ENCODE measurements at regions not wholly inside any gene's neighbourhood (a gene's known extent, or its start where the extent isn't known, plus 50 kb on each side); places are given as distances from the start of the nearest gene placed in this dataset.

DNA sequence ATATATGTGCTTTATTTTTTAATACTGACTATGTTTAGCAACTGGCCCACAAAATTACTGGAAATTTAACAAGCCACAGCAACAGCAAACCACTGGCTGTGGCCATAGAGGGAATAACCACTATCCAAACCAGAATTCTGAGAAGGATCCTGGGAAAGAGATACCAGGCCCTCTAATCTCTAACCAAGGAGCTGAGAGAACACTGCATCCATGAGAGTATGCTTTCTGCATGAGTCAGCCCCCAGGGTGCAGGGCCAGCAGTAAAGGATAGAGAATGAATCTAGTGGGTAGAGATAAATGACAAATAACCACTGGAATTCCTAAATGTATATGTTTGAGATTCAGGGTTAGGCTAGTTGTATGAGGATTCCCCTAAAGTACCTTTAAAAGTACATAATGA lies 221.8 kb downstream of the KIT start:
- DNase-seq: no peak
- ATAC-seq: no peak
- H3K27me3 Mint-ChIP-seq: no peaks in the 10 kb centered on the region
- no peak overlapping the region for H3K4me3 Mint-ChIP-seq
- no peaks in the 10 kb centered on the region for H3K4me1 Mint-ChIP-seq
- H3K9me3 Mint-ChIP-seq: peaks cover 4% of the 10 kb centered on the region
- no peak overlapping the region for H3K27ac Mint-ChIP-seq
- H3K36me3 Mint-ChIP-seq (ENCODE audit: low read depth): no peaks in the 10 kb centered on the region

DNA sequence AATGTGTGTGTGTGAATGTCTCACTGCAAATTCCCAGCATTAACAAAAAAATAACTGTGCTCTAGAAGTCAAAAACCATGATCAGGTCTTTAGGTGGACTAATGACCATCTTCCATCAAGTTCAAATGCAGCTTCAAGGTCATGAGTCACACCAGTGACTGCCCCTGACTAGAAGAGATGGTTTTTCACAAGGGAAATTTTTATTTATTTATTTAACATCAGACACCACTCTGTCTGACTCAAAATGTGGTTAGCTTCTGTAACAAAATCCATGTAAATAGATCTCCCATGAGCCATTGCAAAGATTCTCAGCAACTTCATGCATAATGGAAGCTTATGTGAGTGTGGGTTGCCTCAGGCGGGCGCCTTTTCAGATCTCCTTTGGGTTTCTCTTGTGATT lies 219.2 kb downstream of the KIT start:
- H3K27ac Mint-ChIP-seq: no peak overlapping the region
- no peak for ATAC-seq
- H3K36me3 Mint-ChIP-seq (ENCODE audit: low read depth): no peaks in the 10 kb centered on the region
- no peaks in the 10 kb centered on the region for H3K27me3 Mint-ChIP-seq
- no peak for DNase-seq
- peaks cover 4% of the 10 kb centered on the region for H3K9me3 Mint-ChIP-seq
- no peaks in the 10 kb centered on the region for H3K4me1 Mint-ChIP-seq
- H3K4me3 Mint-ChIP-seq: no peak overlapping the region

GRCh38 chr4:54872261-54872660 lies 214.5 kb downstream of the KIT start:
- Mint-ChIP-seq H3K27me3 (no peaks in the 10 kb centered on the region), H3K27ac (no peak overlapping the region)

DNA sequence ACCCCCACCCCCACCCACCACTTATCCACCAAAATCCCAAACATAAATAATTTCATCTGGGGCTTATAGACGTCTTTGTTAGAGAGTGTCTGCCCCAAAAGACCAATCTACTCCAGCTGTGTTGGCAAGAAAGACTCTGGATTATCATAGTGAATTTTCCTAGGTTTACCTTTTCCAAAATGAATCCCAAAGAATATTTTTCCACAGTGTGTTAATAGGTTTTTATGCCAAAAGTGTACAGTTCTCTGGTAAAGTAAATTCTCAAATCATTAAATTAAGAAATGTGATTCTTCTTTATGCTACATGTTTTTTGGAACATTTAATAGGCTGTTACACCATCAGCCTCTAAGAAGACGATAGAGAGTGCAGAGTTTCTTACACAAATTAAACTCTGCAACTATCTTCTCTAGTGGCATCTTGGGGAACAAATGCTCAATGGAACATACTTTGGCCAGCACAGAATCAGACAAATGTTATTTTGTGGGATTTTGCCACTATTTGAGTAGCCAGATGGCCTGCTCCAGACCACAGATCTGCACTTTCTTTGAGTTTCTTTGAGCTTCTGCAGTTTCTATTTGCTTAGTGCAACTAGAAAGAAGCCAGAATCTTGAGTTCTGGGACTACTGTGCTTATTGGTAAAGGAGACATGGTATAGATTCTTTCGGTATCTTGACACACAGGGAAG lies 206.0 kb downstream of the KIT start:
- DNase-seq: no peak

More at GRCh38 chr4:54872261-54872660, 214.5 kb downstream of the KIT start:
- Mint-ChIP-seq H3K36me3 (ENCODE audit: low read depth) (no peaks in the 10 kb centered on the region), H3K9me3 (peaks cover 4% of the 10 kb centered on the region), H3K4me1 (no peaks in the 10 kb centered on the region), H3K4me3 (no peak overlapping the region)
- no peak for DNase-seq
- no peak for ATAC-seq

DNA sequence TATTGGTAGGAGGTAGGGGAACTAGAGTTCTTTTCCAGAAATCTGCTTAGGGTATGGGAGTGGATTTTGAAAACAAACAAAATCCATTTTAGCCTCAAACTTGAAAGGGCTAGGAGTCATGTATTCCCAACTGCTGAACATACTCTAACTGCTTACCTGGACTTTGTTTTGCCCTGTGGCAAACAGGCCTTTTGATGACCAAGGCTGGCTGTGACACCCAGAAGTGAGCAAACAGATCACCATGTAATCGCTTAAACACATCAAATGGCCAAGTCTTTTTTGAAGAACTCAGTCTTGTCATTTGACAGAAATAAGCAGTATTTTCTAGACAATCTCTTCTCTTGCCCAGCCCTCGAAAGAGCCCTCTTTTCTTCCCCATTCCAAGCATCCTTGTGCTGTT lies 203.4 kb downstream of the KIT start:
- no peak overlapping the region for H3K4me3 Mint-ChIP-seq
- H3K4me1 Mint-ChIP-seq: no peaks in the 10 kb centered on the region
- DNase-seq: no peak
- ATAC-seq: no peak
- no peaks in the 10 kb centered on the region for H3K36me3 Mint-ChIP-seq (ENCODE audit: low read depth)
- no peak overlapping the region for H3K27ac Mint-ChIP-seq
- H3K9me3 Mint-ChIP-seq: no peaks in the 10 kb centered on the region
- H3K27me3 Mint-ChIP-seq: no peaks in the 10 kb centered on the region

More for the DNA sequence above, 206.0 kb downstream of the KIT start:
- Mint-ChIP-seq H3K36me3 (ENCODE audit: low read depth) (no peaks in the 10 kb centered on the region), H3K4me1 (no peaks in the 10 kb centered on the region), H3K9me3 (no peaks in the 10 kb centered on the region), H3K4me3 (no peak overlapping the region), H3K27me3 (no peaks in the 10 kb centered on the region), H3K27ac (no peak overlapping the region)
- ATAC-seq: no peak

DNA sequence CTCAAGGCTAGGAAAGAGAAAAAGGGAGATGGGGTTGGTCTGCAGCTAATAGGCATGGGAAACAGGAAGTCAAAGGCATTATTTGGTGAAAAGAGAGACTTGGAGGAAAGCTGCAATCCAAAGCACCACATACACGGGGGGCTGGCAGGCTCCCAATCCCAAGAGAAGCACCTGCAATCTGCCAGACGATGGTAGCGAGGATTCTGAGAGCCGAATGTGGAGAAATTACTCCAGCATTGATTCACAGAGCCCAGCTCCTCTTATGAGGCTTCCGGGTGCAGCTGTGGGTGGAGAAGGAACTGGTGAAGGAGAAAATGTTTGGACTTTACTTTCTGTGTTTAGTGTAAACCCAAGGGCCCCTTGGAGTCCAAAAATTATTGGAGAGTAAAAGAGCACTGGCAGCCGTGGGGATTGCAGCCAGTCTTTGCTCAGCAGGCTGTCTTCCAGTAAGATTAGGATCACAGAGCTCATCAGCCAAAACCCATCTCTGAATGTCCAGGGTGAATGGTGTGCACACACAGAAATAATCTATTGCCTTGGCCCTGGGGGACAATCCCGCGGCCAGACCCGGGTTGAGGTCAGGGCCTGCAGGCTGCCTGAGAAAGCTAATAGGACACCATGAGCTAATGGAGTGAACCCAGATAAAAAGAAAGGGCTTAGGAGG lies 197.6 kb downstream of the KIT start:
- Mint-ChIP-seq H3K4me1 (no peaks in the 10 kb centered on the region), H3K4me3 (no peak overlapping the region), H3K36me3 (ENCODE audit: low read depth) (no peaks in the 10 kb centered on the region), H3K27me3 (no peaks in the 10 kb centered on the region), H3K27ac (no peak overlapping the region), H3K9me3 (no peaks in the 10 kb centered on the region)
- ATAC-seq (no peak), DNase-seq (no peak)

GRCh38 chr4:54852602-54853001 lies 194.8 kb downstream of the KIT start:
- no peak for ATAC-seq
- H3K36me3 Mint-ChIP-seq (ENCODE audit: low read depth): no peaks in the 10 kb centered on the region
- DNase-seq: no peak
- H3K9me3 Mint-ChIP-seq: no peaks in the 10 kb centered on the region
- no peak overlapping the region for H3K27ac Mint-ChIP-seq
- no peaks in the 10 kb centered on the region for H3K4me1 Mint-ChIP-seq
- no peak overlapping the region for H3K4me3 Mint-ChIP-seq
- H3K27me3 Mint-ChIP-seq: no peaks in the 10 kb centered on the region

GRCh38 chr4:54852054-54852453 lies 194.3 kb downstream of the KIT start:
- DNase-seq (no peak), ATAC-seq (no peak)
- no peaks in the 10 kb centered on the region for H3K4me1 Mint-ChIP-seq
- H3K36me3 Mint-ChIP-seq (ENCODE audit: low read depth): no peaks in the 10 kb centered on the region
- no peaks in the 10 kb centered on the region for H3K27me3 Mint-ChIP-seq
- no peaks in the 10 kb centered on the region for H3K9me3 Mint-ChIP-seq
- no peak overlapping the region for H3K27ac Mint-ChIP-seq
- H3K4me3 Mint-ChIP-seq: no peak overlapping the region

DNA sequence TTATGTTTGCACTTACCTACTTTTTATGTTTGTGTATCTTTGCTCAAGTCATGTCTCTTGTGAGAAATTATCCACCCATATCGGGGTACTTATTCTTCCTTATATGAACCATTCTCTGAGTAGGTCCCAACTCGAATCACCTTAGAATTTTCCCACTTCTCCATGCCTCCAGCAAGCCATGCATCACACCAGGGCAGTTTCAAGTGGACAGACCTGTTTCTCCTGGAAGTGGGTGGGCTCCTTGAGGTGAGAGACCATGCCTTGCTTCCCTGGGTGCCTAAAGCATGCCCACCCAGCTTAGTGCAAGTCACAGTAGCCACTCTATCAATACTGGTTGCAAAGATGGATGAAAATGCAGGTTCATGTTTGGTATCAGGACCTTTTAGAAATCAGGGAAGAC lies 187.2 kb downstream of the KIT start:
- Mint-ChIP-seq H3K9me3 (no peaks in the 10 kb centered on the region), H3K4me3 (no peak overlapping the region), H3K4me1 (no peaks in the 10 kb centered on the region), H3K27ac (no peak overlapping the region), H3K36me3 (ENCODE audit: low read depth) (no peaks in the 10 kb centered on the region), H3K27me3 (no peaks in the 10 kb centered on the region)
- ATAC-seq: no peak
- DNase-seq: no peak

DNA sequence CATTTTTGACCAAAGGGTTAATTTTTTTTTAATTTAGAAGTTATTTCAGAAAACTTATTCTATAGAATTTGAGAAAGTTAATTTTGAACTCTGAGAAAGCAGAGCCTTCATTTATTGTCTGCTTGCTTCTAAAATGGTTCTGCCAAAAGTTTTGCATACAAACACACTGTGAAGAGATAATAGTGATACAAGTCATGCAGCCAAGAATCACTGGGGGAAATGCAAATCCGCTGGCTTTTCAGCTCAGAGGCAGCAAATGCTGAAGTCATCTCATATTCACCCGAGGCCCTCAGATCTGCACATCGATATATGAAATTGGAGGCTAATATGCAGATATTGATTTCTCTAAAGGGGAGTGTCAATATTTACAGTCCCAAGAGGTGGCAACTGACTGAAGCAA lies 186.2 kb downstream of the KIT start:
- no peaks in the 10 kb centered on the region for H3K9me3 Mint-ChIP-seq
- no peaks in the 10 kb centered on the region for H3K4me1 Mint-ChIP-seq
- H3K27ac Mint-ChIP-seq: no peak overlapping the region
- no peak overlapping the region for H3K4me3 Mint-ChIP-seq
- no peaks in the 10 kb centered on the region for H3K27me3 Mint-ChIP-seq
- no peak for ATAC-seq
- DNase-seq: no peak
- H3K36me3 Mint-ChIP-seq (ENCODE audit: low read depth): no peaks in the 10 kb centered on the region

- H3K27ac Mint-ChIP-seq: no peak overlapping the region
- no peaks in the 10 kb centered on the region for H3K36me3 Mint-ChIP-seq (ENCODE audit: low read depth)
- no peaks in the 10 kb centered on the region for H3K27me3 Mint-ChIP-seq
- no peaks in the 10 kb centered on the region for H3K4me1 Mint-ChIP-seq
- no peak for ATAC-seq
- no peak for DNase-seq
- H3K4me3 Mint-ChIP-seq: no peak overlapping the region
- H3K9me3 Mint-ChIP-seq: no peaks in the 10 kb centered on the region
Observed at GRCh38 chr4:54843106-54843505, 185.3 kb downstream of the KIT start.

DNA sequence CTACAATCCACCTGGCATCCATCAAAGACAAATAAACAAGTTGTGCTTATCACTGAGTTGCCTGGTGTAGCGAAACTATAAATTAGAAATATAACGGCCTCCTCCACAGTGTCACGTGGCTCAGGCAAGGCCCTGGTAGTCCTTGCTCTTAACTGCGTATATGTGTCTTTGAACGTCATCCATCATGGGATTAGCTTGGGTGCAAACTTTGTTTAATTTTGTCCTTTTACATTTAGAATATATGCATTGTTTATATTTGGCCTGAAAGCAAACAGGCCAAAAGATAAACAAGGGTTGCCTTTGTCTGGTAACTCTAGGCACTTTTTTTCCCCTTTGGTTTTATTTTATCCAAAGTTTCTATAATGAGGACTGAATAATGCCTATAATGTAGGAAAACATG lies 184.9 kb downstream of the KIT start:
- no peaks in the 10 kb centered on the region for H3K27me3 Mint-ChIP-seq
- H3K4me3 Mint-ChIP-seq: no peak overlapping the region
- no peaks in the 10 kb centered on the region for H3K4me1 Mint-ChIP-seq
- no peaks in the 10 kb centered on the region for H3K9me3 Mint-ChIP-seq
- ATAC-seq (no peak), DNase-seq (no peak)
- H3K27ac Mint-ChIP-seq: no peak overlapping the region
- no peaks in the 10 kb centered on the region for H3K36me3 Mint-ChIP-seq (ENCODE audit: low read depth)

DNA sequence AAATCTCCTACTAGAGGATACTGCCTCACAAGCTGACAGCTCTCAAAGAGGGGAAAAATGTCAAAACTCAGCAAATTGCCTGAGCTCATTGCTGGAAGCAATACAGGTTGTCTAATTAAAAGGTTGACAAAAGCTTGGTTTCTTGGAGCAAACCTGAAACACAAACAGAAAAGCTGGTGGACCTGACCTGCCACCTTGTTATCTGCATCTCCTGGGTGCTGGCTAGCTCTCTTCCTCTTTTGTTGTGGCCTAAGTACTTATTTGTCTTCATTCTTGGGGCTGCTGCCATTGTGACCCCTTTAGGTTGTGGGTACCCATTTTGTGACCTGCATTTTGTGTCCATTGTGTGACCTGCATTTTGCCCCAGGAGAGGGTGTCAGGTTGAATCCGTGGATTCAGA lies 184.5 kb downstream of the KIT start:
- no peak overlapping the region for H3K4me3 Mint-ChIP-seq

GRCh38 chr4:54840992-54841768 lies 183.4 kb downstream of the KIT start:
- ATAC-seq (no peak), DNase-seq (no peak)
- no peak overlapping the region for H3K27ac Mint-ChIP-seq
- no peaks in the 10 kb centered on the region for H3K9me3 Mint-ChIP-seq
- no peaks in the 10 kb centered on the region for H3K36me3 Mint-ChIP-seq (ENCODE audit: low read depth)
- H3K27me3 Mint-ChIP-seq: no peaks in the 10 kb centered on the region
- H3K4me1 Mint-ChIP-seq: no peaks in the 10 kb centered on the region
- H3K4me3 Mint-ChIP-seq: no peak overlapping the region

More for the DNA sequence above, 184.5 kb downstream of the KIT start:
- H3K36me3 Mint-ChIP-seq (ENCODE audit: low read depth): no peaks in the 10 kb centered on the region
- H3K27me3 Mint-ChIP-seq: no peaks in the 10 kb centered on the region
- H3K27ac Mint-ChIP-seq: no peak overlapping the region
- DNase-seq (no peak), ATAC-seq (no peak)
- H3K9me3 Mint-ChIP-seq: no peaks in the 10 kb centered on the region
- H3K4me1 Mint-ChIP-seq: no peaks in the 10 kb centered on the region

GRCh38 chr4:54840430-54840829 lies 182.7 kb downstream of the KIT start:
- Mint-ChIP-seq H3K9me3 (no peaks in the 10 kb centered on the region), H3K36me3 (ENCODE audit: low read depth) (no peaks in the 10 kb centered on the region), H3K27me3 (no peaks in the 10 kb centered on the region), H3K4me1 (no peaks in the 10 kb centered on the region), H3K27ac (no peak overlapping the region), H3K4me3 (no peak overlapping the region)
- ATAC-seq (no peak), DNase-seq (no peak)
